ENCODE measurements at regions not wholly inside any gene's neighbourhood (a gene's known extent, or its start where the extent isn't known, plus 50 kb on each side); places are given as distances from the start of the nearest gene placed in this dataset.

DNA sequence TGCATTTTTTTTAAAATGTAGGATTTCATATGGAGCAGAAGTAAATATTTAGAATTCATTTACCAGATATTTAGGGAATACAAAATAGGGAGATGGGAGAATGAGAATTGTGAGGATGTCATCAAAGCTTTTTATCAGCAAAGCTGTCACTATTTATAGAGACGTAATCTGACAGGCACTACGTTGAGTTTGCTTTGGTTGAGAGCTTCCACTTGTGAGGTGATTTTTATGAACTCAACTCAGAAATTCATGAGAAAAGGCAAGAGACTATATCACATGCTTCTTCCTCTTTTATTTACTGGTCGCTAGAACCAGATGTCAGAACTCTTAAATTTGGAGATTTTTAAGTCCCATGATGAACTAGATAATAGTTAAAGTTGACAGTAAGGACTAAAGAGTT, 211.2 kb downstream of the GBA3 start:
- Mint-ChIP-seq H3K27ac (no peak overlapping the region), H3K4me1 (no peaks in the 10 kb centered on the region), H3K27me3 (no peaks in the 10 kb centered on the region), H3K9me3 (peaks cover 0 to 4% (median 0%) of the 10 kb centered on the region in 3 donors), H3K4me3 (no peak overlapping the region), H3K36me3 (no peaks in the 10 kb centered on the region)
- 17% methylated on average over 1 of the region's 3 CpGs for WGBS (ENCODE audit: insufficient coverage)
- Histone ChIP-seq H3K27ac (ENCODE audit: low read length) (no peak overlapping the region), H3K4me3 (ENCODE audit: control insufficient read depth in 1 of 2, extremely low read depth in 1 of 2, low read length in 1 of 2) (no peak overlapping the region), H3K27me3 (replicated peaks in 1 of 2; ENCODE audit: control insufficient read depth in 2 of 2, extremely low read depth in 1 of 2, insufficient read depth in 2 of 2, low read length in 1 of 2) (no peaks in the 10 kb centered on the region), H3K36me3 (ENCODE audit: control insufficient read depth in 2 of 2, extremely low read depth in 1 of 2, insufficient read depth in 1 of 2, low read length in 1 of 2) (no peaks in the 10 kb centered on the region), H3K9me3 (no peaks in the 10 kb centered on the region), H3K4me1 (ENCODE audit: control insufficient read depth in 1 of 2, extremely low read depth in 1 of 2, insufficient read depth in 2 of 2, low read length in 2 of 2) (no peaks in the 10 kb centered on the region)
- ATAC-seq (replicated peaks in 1 of 4) = no peak
- no peak for DNase-seq
- POLR2A ChIA-PET = no interaction called here
- CTCF ChIA-PET = interaction anchor here in 1 of 2 donors (0.6 kb wide), 1 partner anchor 371 kb away, joined by 4 read pairs; no protein-coding TSS in a partner anchor

DNA sequence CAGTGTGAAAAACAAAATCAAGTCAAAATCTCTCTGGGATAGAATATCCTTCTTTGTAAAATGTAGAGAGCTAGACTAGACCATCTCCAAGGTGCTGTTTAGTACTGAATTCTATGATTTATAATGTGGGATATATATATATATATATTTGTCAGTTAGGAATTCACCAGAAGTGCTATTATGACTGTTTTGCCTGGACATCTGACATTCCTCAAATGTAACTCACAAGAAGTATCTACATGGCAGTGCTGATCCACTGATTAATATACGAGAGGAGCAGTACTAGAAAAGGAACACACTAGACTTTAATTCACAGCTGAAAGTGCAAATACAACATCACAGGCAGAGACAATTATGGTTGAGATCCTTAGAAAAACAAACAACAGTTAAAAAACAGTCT, 208.9 kb downstream of the GBA3 start:
- Mint-ChIP-seq H3K4me3 (no peak overlapping the region), H3K27ac (no peak overlapping the region), H3K9me3 (peaks cover 0 to 4% (median 0%) of the 10 kb centered on the region in 3 donors), H3K36me3 (no peaks in the 10 kb centered on the region), H3K27me3 (peaks cover 4 to 5% of the 10 kb centered on the region in 2 donors), H3K4me1 (no peaks in the 10 kb centered on the region)
- Histone ChIP-seq H3K27me3 (replicated peaks in 1 of 2; ENCODE audit: control insufficient read depth in 2 of 2, extremely low read depth in 1 of 2, insufficient read depth in 2 of 2, low read length in 1 of 2) (no peaks in the 10 kb centered on the region), H3K27ac (ENCODE audit: low read length) (no peak overlapping the region), H3K36me3 (ENCODE audit: control insufficient read depth in 2 of 2, extremely low read depth in 1 of 2, insufficient read depth in 1 of 2, low read length in 1 of 2) (no peaks in the 10 kb centered on the region), H3K4me1 (ENCODE audit: control insufficient read depth in 1 of 2, extremely low read depth in 1 of 2, insufficient read depth in 2 of 2, low read length in 2 of 2) (no peaks in the 10 kb centered on the region), H3K9me3 (no peaks in the 10 kb centered on the region), H3K4me3 (ENCODE audit: control insufficient read depth in 1 of 2, extremely low read depth in 1 of 2, low read length in 1 of 2) (no peak overlapping the region)
- ATAC-seq (replicated peaks in 1 of 4) = no peak
- ChIA-PET CTCF (no interaction called here), POLR2A (no interaction called here)
- no peak for DNase-seq
- 80% methylated on average over 1 of the region's 1 CpG for WGBS (ENCODE audit: insufficient coverage)

DNA sequence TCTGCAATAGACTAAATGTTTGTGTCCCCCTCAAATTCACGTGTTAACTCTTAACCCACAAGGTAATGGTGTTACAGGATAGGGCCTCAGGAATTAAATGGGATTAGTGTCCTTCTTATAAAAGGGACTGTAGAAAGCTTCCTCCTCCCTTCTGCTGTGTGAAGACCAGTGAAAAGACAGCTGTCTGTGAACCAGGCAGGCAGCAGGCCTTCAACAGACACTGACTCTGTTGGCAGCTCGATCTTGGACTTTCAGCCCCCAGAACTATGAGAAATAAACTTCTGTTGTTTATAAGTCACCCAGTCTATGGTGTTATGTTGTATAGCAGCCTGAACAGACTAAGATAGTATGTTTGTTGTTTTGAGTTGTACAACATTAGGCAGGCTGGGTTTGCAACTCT, 208.1 kb downstream of the GBA3 start:
- Mint-ChIP-seq H3K36me3 (no peaks in the 10 kb centered on the region), H3K4me1 (no peaks in the 10 kb centered on the region), H3K4me3 (no peak overlapping the region), H3K27ac (no peak overlapping the region), H3K9me3 (peaks cover 0 to 4% (median 0%) of the 10 kb centered on the region in 3 donors), H3K27me3 (peaks cover 4 to 5% of the 10 kb centered on the region in 2 donors)
- ChIA-PET CTCF (no interaction called here), POLR2A (no interaction called here)
- H3K4me3 ChIP-seq (ENCODE audit: control insufficient read depth in 1 of 2, extremely low read depth in 1 of 2, low read length in 1 of 2) = no peak overlapping the region
- no CpG with 5 or more reads among the region's 2 CpGs for WGBS (ENCODE audit: insufficient coverage)
- peaks cover 0 to 5% of the 10 kb centered on the region in 2 experiments for H3K27me3 ChIP-seq (replicated peaks in 1 of 2; ENCODE audit: control insufficient read depth in 2 of 2, extremely low read depth in 1 of 2, insufficient read depth in 2 of 2, low read length in 1 of 2)
- ATAC-seq (replicated peaks in 1 of 4) (no peak), DNase-seq (no peak)
- H3K27ac ChIP-seq (ENCODE audit: low read length) = no peak overlapping the region
- H3K4me1 ChIP-seq (ENCODE audit: control insufficient read depth in 1 of 2, extremely low read depth in 1 of 2, insufficient read depth in 2 of 2, low read length in 2 of 2) = no peaks in the 10 kb centered on the region
- no peaks in the 10 kb centered on the region for H3K36me3 ChIP-seq (ENCODE audit: control insufficient read depth in 2 of 2, extremely low read depth in 1 of 2, insufficient read depth in 1 of 2, low read length in 1 of 2)
- no peaks in the 10 kb centered on the region for H3K9me3 ChIP-seq

DNA sequence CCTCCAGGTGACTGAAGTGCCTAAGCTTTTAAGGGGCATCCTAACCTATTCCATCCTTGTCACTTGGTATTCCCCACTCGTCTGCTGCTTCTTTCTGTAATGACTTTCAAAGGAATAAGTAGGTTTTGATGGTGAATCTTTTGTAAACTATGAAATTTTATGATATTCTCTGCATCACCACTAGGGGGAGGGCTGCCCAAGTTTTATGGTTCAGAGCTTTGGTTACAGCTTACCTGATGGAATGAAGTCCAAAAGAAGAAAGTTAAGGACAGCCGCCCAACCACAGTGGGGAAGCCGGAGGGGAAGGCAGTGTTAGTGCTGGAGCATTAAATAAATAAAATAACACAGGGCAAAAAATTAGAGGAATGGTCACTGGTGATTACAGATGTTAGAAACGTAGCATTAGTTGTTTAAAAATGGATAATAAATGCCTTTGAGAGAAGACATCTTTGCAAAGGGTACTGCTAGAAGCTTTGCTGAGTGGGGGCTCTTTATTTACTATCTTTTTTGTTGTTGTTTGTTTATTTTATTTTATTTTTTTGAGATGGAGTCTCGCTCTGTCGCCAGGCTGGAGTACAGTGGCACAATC, 204.9 kb downstream of the GBA3 start:
- ATAC-seq (replicated peaks in 1 of 4) (no peak), DNase-seq (peak in 7 of 35 experiments; percentile 0 to 24 (median 3))
- no peak overlapping the region for H3K27ac ChIP-seq (ENCODE audit: low read length)
- POLR2A ChIA-PET = no interaction called here
- H3K27ac Mint-ChIP-seq = no peak overlapping the region
- no peaks in the 10 kb centered on the region for H3K36me3 ChIP-seq (ENCODE audit: control insufficient read depth in 2 of 2, extremely low read depth in 1 of 2, insufficient read depth in 1 of 2, low read length in 1 of 2)
- WGBS (ENCODE audit: insufficient coverage) = 100% methylated on average over 2 of the region's 6 CpGs
- H3K27me3 Mint-ChIP-seq = peaks cover 4 to 5% of the 10 kb centered on the region in 2 donors
- no peaks in the 10 kb centered on the region for H3K9me3 Mint-ChIP-seq
- H3K4me1 ChIP-seq (ENCODE audit: control insufficient read depth in 1 of 2, extremely low read depth in 1 of 2, insufficient read depth in 2 of 2, low read length in 2 of 2) = no peaks in the 10 kb centered on the region
- no peak overlapping the region for H3K4me3 ChIP-seq (ENCODE audit: control insufficient read depth in 1 of 2, extremely low read depth in 1 of 2, low read length in 1 of 2)
- H3K4me1 Mint-ChIP-seq = no peaks in the 10 kb centered on the region
- H3K4me3 Mint-ChIP-seq = no peak overlapping the region
- CTCF ChIA-PET = interaction anchor here (0.6 to 2.7 kb wide), 5 partner anchors 26 to 1522 kb away, joined by 3 to 14 read pairs (median 3); no protein-coding TSS in a partner anchor
- no peaks in the 10 kb centered on the region for H3K9me3 ChIP-seq
- no peaks in the 10 kb centered on the region for H3K36me3 Mint-ChIP-seq
- peaks cover 0 to 5% of the 10 kb centered on the region in 2 experiments for H3K27me3 ChIP-seq (replicated peaks in 1 of 2; ENCODE audit: control insufficient read depth in 2 of 2, extremely low read depth in 1 of 2, insufficient read depth in 2 of 2, low read length in 1 of 2)

DNA sequence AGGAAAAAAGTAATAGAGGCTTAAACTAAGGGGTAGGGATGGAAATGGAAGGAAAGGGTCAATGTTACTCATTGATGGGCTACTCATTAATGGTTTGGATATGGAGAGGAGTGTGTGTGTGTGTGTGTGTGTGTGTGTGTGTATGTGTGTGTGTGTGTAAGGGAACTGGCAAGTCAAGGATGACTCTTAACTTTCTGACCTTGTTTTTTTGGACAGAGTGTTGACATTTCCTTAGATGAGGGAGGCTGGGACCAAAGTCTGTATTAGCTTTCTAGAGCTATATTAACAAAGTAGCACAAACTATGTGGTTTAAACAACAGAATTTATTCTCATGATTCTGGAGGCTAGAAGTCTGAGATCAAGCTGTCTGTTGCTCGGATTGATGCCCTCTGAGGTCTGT, 202.7 kb downstream of the GBA3 start:
- ATAC-seq (replicated peaks in 1 of 4) (no peak), DNase-seq (no peak)
- no peaks in the 10 kb centered on the region for H3K9me3 ChIP-seq
- Mint-ChIP-seq H3K4me1 (no peaks in the 10 kb centered on the region), H3K27me3 (peaks cover 4 to 5% of the 10 kb centered on the region in 2 donors), H3K9me3 (peaks cover 0 to 2% (median 0%) of the 10 kb centered on the region in 3 donors), H3K4me3 (no peak overlapping the region), H3K36me3 (no peaks in the 10 kb centered on the region), H3K27ac (no peak overlapping the region)
- H3K36me3 ChIP-seq (ENCODE audit: control insufficient read depth in 2 of 2, extremely low read depth in 1 of 2, insufficient read depth in 1 of 2, low read length in 1 of 2) = no peaks in the 10 kb centered on the region
- H3K27ac ChIP-seq (ENCODE audit: low read length) = no peak overlapping the region
- no CpG with 5 or more reads among the region's 1 CpG for WGBS (ENCODE audit: insufficient coverage)
- ChIA-PET CTCF (no interaction called here), POLR2A (no interaction called here)
- H3K27me3 ChIP-seq (replicated peaks in 1 of 2; ENCODE audit: control insufficient read depth in 2 of 2, extremely low read depth in 1 of 2, insufficient read depth in 2 of 2, low read length in 1 of 2) = peaks cover 0 to 5% of the 10 kb centered on the region in 2 experiments
- H3K4me1 ChIP-seq (ENCODE audit: control insufficient read depth in 1 of 2, extremely low read depth in 1 of 2, insufficient read depth in 2 of 2, low read length in 2 of 2) = no peaks in the 10 kb centered on the region
- H3K4me3 ChIP-seq (ENCODE audit: control insufficient read depth in 1 of 2, extremely low read depth in 1 of 2, low read length in 1 of 2) = no peak overlapping the region

DNA sequence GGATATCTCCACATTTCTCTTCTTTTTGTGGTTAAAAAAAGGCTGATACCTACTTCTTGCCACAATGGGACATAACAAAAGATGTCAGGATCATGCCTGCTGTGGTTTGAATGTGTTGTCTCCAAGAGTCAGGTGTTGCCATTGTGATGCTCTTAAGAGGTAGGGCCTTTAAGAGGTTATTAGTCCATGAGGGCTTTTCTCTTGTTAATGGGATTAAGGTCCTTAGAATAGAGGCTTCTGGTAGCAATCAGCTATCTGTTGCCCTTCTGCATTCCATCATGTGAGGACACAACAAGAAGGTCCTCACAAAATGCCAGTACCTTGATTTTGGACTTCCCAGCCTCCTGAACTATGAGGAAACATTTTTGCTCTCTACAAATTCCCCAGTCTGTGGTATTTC, 191.4 kb downstream of the GBA3 start:
- no peaks in the 10 kb centered on the region for H3K4me1 ChIP-seq (ENCODE audit: control insufficient read depth in 1 of 2, extremely low read depth in 1 of 2, insufficient read depth in 2 of 2, low read length in 2 of 2)
- Mint-ChIP-seq H3K36me3 (no peaks in the 10 kb centered on the region), H3K4me3 (no peak overlapping the region), H3K27ac (no peak overlapping the region), H3K27me3 (peaks cover 0 to 3% of the 10 kb centered on the region in 2 donors), H3K4me1 (no peaks in the 10 kb centered on the region), H3K9me3 (peaks cover 0 to 4% (median 3%) of the 10 kb centered on the region in 3 donors)
- H3K27me3 ChIP-seq (replicated peaks in 1 of 2; ENCODE audit: control insufficient read depth in 2 of 2, extremely low read depth in 1 of 2, insufficient read depth in 2 of 2, low read length in 1 of 2) = no peaks in the 10 kb centered on the region
- H3K36me3 ChIP-seq (ENCODE audit: control insufficient read depth in 2 of 2, extremely low read depth in 1 of 2, insufficient read depth in 1 of 2, low read length in 1 of 2) = no peaks in the 10 kb centered on the region
- H3K4me3 ChIP-seq (ENCODE audit: control insufficient read depth in 1 of 2, extremely low read depth in 1 of 2, low read length in 1 of 2) = no peak overlapping the region
- ATAC-seq (replicated peaks in 1 of 4) = no peak
- no peak overlapping the region for H3K27ac ChIP-seq (ENCODE audit: low read length)
- H3K9me3 ChIP-seq = no peaks in the 10 kb centered on the region
- ChIA-PET POLR2A (no interaction called here), CTCF (no interaction called here)
- no peak for DNase-seq

DNA sequence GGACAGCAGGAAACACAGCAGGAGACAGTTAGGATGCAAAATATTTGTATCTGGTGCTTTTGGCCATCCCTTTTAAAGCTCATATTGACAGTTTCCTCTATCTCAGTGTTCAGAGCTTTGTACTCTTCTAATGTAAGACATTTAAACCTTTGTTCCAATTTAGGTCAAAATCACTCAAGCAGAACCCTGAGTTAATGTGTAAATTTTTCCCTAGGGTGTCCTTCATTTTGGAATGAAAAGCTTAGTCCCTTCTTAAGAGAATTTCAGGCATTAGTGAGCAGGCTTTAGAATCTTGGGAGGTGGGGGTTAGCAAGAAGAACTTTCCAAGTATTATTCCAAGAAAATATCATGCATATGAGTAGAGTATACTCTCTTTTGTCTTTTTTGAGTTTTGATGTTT, 188.7 kb downstream of the GBA3 start:
- ChIA-PET CTCF (no interaction called here), POLR2A (no interaction called here)
- Mint-ChIP-seq H3K27ac (no peak overlapping the region), H3K4me3 (no peak overlapping the region), H3K27me3 (peaks cover 0 to 3% of the 10 kb centered on the region in 2 donors), H3K36me3 (no peaks in the 10 kb centered on the region), H3K4me1 (no peaks in the 10 kb centered on the region), H3K9me3 (peaks cover 0 to 4% (median 0%) of the 10 kb centered on the region in 3 donors)
- Histone ChIP-seq H3K4me3 (ENCODE audit: control insufficient read depth in 1 of 2, extremely low read depth in 1 of 2, low read length in 1 of 2) (no peak overlapping the region), H3K27me3 (replicated peaks in 1 of 2; ENCODE audit: control insufficient read depth in 2 of 2, extremely low read depth in 1 of 2, insufficient read depth in 2 of 2, low read length in 1 of 2) (no peaks in the 10 kb centered on the region), H3K9me3 (no peaks in the 10 kb centered on the region), H3K4me1 (ENCODE audit: control insufficient read depth in 1 of 2, extremely low read depth in 1 of 2, insufficient read depth in 2 of 2, low read length in 2 of 2) (no peaks in the 10 kb centered on the region), H3K36me3 (ENCODE audit: control insufficient read depth in 2 of 2, extremely low read depth in 1 of 2, insufficient read depth in 1 of 2, low read length in 1 of 2) (no peaks in the 10 kb centered on the region), H3K27ac (ENCODE audit: low read length) (no peak overlapping the region)
- ATAC-seq (replicated peaks in 1 of 4) (no peak), DNase-seq (no peak)
